HL-60 (cell line): ENCODE measurements at regions not wholly inside any gene's neighbourhood (a gene's known extent, or its start where the extent isn't known, plus 50 kb on each side); places are given as distances from the start of the nearest gene placed in this dataset.
A peak's percentile ranks its signal among the peaks of the same experiment; 100 is the strongest.

ENCODE experiments used
- DNase-seq, 2 experiments: peaks; one replicate each; pipeline ENCODE4 v3.0.0-alpha.2; 2010 to 2020; ENCODE audit warnings: low read depth in 1 of 2, low spot score in 1 of 2
- H3K27ac ChIP-seq: fragments of 250-450 bp; sonication (Bioruptor Pico); replicated peaks from 2 replicates; pipeline ENCODE4 v1.5.1; 2020; ENCODE audit warnings: mild to moderate bottlenecking, moderate library complexity
- H3K27me3 ChIP-seq: fragments of 250-450 bp; sonication (Bioruptor Pico); 2 replicates; pipeline ENCODE4 v1.5.1; 2021; ENCODE audit warnings: mild to moderate bottlenecking, moderate library complexity; ENCODE audit not compliant: insufficient read depth, poor library complexity, severe bottlenecking
- H3K4me3 ChIP-seq: replicated peaks from 2 replicates; pipeline ENCODE4 v1.5.1; 2011; ENCODE audit warnings: mild to moderate bottlenecking, control low read depth, low read length; ENCODE audit not compliant: insufficient read depth
- CTCF ChIP-seq: IDR thresholded peaks from one replicate; pipeline ENCODE4 v1.5.1; 2011; ENCODE audit warnings: low read length, control low read depth, inconsistent platforms; ENCODE audit not compliant: insufficient read depth
- GABPA ChIP-seq: IDR thresholded peaks from 2 replicates; pipeline ENCODE4 v1.6.1; 2012; ENCODE audit warnings: low read depth
- POLR2AphosphoS5 ChIP-seq: IDR thresholded peaks from 2 replicates; pipeline ENCODE4 v1.6.1; 2012; ENCODE audit warnings: low read depth
- REST ChIP-seq: IDR thresholded peaks from 2 replicates; pipeline ENCODE4 v1.6.1; 2012; ENCODE audit warnings: low read depth; ENCODE audit not compliant: insufficient replicate concordance
- SPI1 ChIP-seq: IDR thresholded peaks from 2 replicates; pipeline ENCODE4 v1.6.1; 2012; ENCODE audit warnings: low read depth, mild to moderate bottlenecking, borderline replicate concordance

- no peak for DNase-seq
- no peak for TF ChIP-seq GABPA
- no peak for TF ChIP-seq SPI1
- TF ChIP-seq POLR2AphosphoS5: no peak
- no peak for TF ChIP-seq REST
- no peak for TF ChIP-seq CTCF
- no peaks in the 10 kb centered on the region for H3K27me3 ChIP-seq
- no peak overlapping the region for H3K4me3 ChIP-seq
- H3K27ac ChIP-seq: no peak overlapping the region
These were observed 66.0 kb upstream of the SMIM15 start for GRCh38 chr5:61228229-61228628.

- no peaks in the 10 kb centered on the region for H3K27me3 ChIP-seq
- H3K27ac ChIP-seq: no peak overlapping the region
- TF ChIP-seq CTCF (no peak), SPI1 (no peak), GABPA (no peak), POLR2AphosphoS5 (no peak), REST (no peak)
- H3K4me3 ChIP-seq: no peak overlapping the region
- DNase-seq: peak in 1 of 2 experiments; percentile 7
These were observed 66.5 kb upstream of the SMIM15 start for GRCh38 chr5:61228691-61229280.

- no peaks in the 10 kb centered on the region for H3K27me3 ChIP-seq
- DNase-seq: no peak
- no peak overlapping the region for H3K27ac ChIP-seq
- H3K4me3 ChIP-seq: no peak overlapping the region
- TF ChIP-seq CTCF (no peak), SPI1 (no peak), GABPA (no peak), POLR2AphosphoS5 (no peak), REST (no peak)
These were observed 67.1 kb upstream of the SMIM15 start for GRCh38 chr5:61229416-61229815.
